ENCODE measurements at regions not wholly inside any gene's neighbourhood (a gene's known extent, or its start where the extent isn't known, plus 50 kb on each side); places are given as distances from the start of the nearest gene placed in this dataset.

- no peak for DNase-seq (ENCODE audit: low read depth)
These were observed 304.1 kb upstream of the KIRREL3 start for GRCh38 chr11:127304634-127305033.

- DNase-seq (ENCODE audit: low read depth) = no peak
These were observed 288.4 kb upstream of the KIRREL3 start for GRCh38 chr11:127288926-127289325.

- no peak for DNase-seq (ENCODE audit: low read depth)
These were observed 281.0 kb upstream of the KIRREL3 start for GRCh38 chr11:127281534-127281933.

GRCh38 chr11:127275774-127276173, 275.2 kb upstream of the KIRREL3 start:
- DNase-seq (ENCODE audit: low read depth) = no peak

- DNase-seq (ENCODE audit: low read depth) = no peak
These were observed 273.7 kb upstream of the KIRREL3 start for GRCh38 chr11:127274328-127274676.

- no peak for DNase-seq (ENCODE audit: low read depth)
These were observed 273.2 kb upstream of the KIRREL3 start for GRCh38 chr11:127273593-127274327.

- no peak for DNase-seq (ENCODE audit: low read depth)
These were observed 270.3 kb upstream of the KIRREL3 start for GRCh38 chr11:127270851-127271250.

GRCh38 chr11:127269911-127270310, 269.3 kb upstream of the KIRREL3 start:
- DNase-seq (ENCODE audit: low read depth) = no peak

- no peak for DNase-seq (ENCODE audit: low read depth)
These were observed 268.4 kb upstream of the KIRREL3 start for GRCh38 chr11:127268932-127269331.

GRCh38 chr11:127268521-127268920, 268.0 kb upstream of the KIRREL3 start:
- DNase-seq (ENCODE audit: low read depth) = no peak

GRCh38 chr11:127259102-127259501, 258.5 kb upstream of the KIRREL3 start:
- no peak for DNase-seq (ENCODE audit: low read depth)

- DNase-seq (ENCODE audit: low read depth) = no peak
These were observed 254.6 kb upstream of the KIRREL3 start for GRCh38 chr11:127255209-127255608.

GRCh38 chr11:127252321-127252720, 251.8 kb upstream of the KIRREL3 start:
- DNase-seq (ENCODE audit: low read depth) = no peak

- no peak for DNase-seq (ENCODE audit: low read depth)
These were observed 249.0 kb upstream of the KIRREL3 start for GRCh38 chr11:127249576-127249975.

- no peak for DNase-seq (ENCODE audit: low read depth)
These were observed 247.9 kb upstream of the KIRREL3 start for GRCh38 chr11:127248476-127248875.

GRCh38 chr11:127247261-127247851, 246.8 kb upstream of the KIRREL3 start:
- no peak for DNase-seq (ENCODE audit: low read depth)

- no peak for DNase-seq (ENCODE audit: low read depth)
These were observed 242.1 kb upstream of the KIRREL3 start for GRCh38 chr11:127242676-127243075.

- no peak for DNase-seq (ENCODE audit: low read depth)
These were observed 237.8 kb upstream of the KIRREL3 start for GRCh38 chr11:127238321-127238720.

GRCh38 chr11:127236776-127237175, 236.2 kb upstream of the KIRREL3 start:
- DNase-seq (ENCODE audit: low read depth) = no peak

- no peak for DNase-seq (ENCODE audit: low read depth)
These were observed 233.4 kb upstream of the KIRREL3 start for GRCh38 chr11:127233998-127234397.

GRCh38 chr11:127230392-127230791, 229.8 kb upstream of the KIRREL3 start:
- no peak for DNase-seq (ENCODE audit: low read depth)

GRCh38 chr11:127226949-127227348, 226.4 kb upstream of the KIRREL3 start:
- DNase-seq (ENCODE audit: low read depth) = no peak

- DNase-seq (ENCODE audit: low read depth) = no peak
These were observed 225.8 kb upstream of the KIRREL3 start for GRCh38 chr11:127226380-127226779.

- no peak for DNase-seq (ENCODE audit: low read depth)
These were observed 225.0 kb upstream of the KIRREL3 start for GRCh38 chr11:127225619-127226018.
